HG03342 (cell line): ENCODE measurements at regions not wholly inside any gene's neighbourhood (a gene's known extent, or its start where the extent isn't known, plus 50 kb on each side); places are given as distances from the start of the nearest gene placed in this dataset.

Source experiments
- ATAC-seq: cut with Tn5 transposase; IDR thresholded peaks from one replicate; pipeline ENCODE4 v1.9.1; 2021; ENCODE audit warnings: mild to moderate bottlenecking, moderate library complexity; ENCODE audit not compliant: unreplicated experiment

DNA sequence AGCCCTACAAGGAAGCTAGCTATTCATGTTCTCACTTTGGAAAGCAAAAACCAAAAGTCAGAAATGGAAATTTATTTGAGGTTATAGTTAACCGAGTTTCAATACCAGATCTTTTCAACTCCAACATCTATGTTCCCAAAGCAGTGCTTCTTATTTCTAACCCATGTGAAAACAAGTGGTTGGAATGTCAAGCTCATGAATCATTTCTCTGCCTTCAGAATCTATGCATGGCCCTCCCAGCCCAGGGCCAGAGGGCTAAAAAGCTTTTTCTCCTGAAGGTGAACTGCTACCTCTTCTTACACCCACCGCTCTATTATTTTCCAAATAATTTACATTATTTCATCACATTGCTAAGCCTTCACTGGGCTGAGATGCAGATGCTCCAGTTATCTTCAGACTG is 158.4 kb downstream of the SP3 start:
- no peak for ATAC-seq

GRCh38 chr2:173808718-173809117 is 156.5 kb downstream of the SP3 start:
- no peak for ATAC-seq

DNA sequence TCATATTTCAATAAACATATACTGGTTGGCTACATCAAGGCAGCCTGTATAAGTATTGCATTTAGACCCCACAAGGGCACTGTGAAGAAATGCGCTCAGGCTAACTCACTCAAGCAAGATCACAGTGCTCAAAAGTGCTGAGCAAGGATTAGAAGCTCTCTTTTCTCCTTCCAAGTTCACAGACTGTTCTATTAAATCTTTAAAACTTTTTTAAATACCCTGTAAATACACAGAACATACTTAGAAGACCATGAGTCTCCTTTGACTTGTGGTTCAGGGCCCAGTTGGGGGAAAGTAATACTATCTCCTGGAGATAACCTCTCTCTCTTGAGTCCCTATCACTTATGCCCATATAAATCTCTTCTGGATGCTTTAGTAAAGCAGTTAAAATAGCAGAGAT is 152.9 kb downstream of the SP3 start:
- ATAC-seq: no peak

GRCh38 chr2:173814306-173814705 is 150.9 kb downstream of the SP3 start:
- ATAC-seq: no peak

DNA sequence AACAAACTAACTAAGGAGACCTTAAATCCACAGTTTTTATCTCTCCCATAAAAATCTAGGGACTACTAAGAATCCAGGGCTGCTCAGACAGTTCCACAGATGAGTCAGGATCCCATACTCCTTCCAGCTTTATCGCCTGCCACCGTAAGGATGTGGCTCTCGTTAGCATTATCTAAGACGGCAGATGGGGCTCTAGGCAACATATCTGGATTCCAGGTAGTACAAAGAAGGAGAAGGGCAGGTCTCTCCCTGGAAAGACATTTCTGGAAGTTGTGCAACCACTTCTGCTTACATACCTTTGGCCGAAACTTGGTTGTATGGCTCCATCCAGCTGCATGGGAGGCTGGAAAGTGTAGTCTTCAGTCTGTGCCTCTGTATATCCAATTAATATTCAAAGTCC is 149.4 kb downstream of the SP3 start:
- ATAC-seq: no peak

DNA sequence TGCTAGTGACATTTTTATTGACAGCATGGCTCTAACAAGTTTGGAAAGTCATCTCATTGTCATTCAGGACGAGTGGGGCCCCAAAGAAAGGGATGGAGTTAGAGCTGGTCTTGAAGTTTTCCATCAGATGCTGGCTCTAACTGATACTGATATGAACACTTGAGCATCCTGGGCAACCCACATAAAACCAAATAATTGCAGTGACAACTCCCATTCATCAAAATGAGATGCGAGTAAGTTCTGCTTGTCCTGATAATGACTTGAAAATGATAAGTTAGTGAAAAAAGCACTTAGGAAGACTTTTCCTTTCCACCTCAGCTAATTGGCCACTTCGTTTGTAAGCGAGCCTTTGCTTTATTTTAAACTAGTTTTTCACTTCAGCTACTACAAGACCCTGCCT is 147.6 kb downstream of the SP3 start:
- ATAC-seq: no peak

DNA sequence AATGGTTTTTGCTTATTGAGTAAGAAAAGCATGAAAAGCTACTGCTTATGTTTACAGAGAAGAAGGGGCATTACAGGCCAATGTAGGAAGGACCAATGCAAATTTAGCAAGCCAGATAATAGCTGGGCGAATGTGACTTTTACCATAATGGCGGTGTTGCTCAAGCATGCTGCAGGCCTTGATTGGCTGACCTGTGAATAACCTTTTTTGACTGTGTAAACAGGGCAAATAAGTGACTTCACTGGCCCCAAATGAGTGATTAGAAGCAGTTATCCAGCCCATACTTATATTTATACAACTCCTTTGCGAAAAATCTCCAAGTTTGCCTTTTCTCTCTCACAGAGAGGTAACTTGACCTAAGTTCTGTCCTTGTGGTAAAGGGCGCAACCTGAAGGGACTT is 146.9 kb downstream of the SP3 start:
- no peak for ATAC-seq

DNA sequence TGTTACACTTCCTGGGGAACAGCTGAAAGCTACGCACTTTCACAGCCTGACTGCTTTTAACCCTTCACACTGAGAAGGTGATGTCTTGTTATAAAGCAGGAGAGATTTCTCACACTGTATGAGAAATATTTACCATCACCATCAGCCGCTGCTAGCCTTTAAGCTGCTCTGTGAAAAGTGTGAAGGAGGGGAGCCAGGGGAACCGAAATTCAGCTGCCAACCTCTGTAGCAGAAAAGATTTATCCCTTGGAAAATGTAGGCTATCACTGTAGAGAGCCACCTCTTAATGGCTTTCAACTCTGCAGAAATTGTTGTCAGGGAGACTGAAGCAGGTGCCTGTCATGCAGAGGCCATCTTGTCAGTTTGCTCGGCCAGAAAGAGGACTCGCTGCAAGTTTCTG is 145.3 kb downstream of the SP3 start:
- no peak for ATAC-seq

DNA sequence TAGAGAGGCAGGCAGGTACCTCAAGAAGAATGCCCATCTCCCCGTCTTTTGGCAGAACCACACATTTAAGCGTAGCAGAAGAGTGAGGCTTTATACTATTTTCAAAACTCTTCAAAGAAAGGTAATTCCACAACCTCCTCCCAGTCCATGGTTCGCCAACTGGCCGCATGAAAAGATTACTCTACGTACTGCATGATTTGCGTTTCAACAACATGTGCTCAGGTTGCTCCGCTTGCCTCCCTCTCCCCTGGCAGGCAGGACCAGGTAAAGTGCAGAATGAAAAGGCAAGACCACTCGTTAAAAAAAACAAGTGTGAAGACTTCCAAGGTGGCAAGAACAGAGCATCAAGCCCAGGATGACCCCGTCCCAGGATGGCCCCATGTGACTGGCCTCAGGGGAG is 143.7 kb downstream of the SP3 start:
- no peak for ATAC-seq

DNA sequence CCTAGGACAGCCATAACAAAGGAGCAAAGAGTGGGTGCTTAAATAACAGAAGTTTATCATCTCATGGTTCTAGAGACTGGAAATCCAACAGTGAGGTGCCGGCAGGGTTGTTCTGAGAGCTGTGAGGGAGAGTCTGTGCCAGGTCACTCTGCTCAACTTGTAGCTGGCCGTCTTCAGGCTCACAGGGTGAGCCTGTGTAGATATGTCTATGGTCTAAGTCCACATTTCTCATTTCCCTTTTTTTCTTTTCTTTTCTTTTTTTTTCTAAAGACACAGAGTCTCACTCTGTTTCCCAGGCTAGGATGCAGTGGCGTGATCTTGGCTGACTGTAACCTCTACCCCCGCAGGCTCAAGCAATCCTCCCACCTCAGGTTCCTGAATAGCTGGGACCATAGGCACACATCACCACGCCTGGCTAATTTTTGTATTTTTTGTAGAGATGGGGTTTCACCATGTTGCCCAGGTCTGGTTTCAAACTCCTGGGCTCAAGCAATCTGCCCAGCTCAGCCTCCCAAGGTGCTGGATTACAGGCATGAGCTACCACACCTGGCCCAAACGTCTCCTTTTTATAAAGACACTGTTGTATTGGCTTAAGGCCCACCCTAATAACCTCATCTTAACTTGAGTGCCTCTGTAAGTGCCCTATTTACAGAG is 142.2 kb downstream of the SP3 start:
- ATAC-seq: no peak

- ATAC-seq: no peak
Observed at GRCh38 chr2:173823543-173823939, 141.6 kb downstream of the SP3 start.

DNA sequence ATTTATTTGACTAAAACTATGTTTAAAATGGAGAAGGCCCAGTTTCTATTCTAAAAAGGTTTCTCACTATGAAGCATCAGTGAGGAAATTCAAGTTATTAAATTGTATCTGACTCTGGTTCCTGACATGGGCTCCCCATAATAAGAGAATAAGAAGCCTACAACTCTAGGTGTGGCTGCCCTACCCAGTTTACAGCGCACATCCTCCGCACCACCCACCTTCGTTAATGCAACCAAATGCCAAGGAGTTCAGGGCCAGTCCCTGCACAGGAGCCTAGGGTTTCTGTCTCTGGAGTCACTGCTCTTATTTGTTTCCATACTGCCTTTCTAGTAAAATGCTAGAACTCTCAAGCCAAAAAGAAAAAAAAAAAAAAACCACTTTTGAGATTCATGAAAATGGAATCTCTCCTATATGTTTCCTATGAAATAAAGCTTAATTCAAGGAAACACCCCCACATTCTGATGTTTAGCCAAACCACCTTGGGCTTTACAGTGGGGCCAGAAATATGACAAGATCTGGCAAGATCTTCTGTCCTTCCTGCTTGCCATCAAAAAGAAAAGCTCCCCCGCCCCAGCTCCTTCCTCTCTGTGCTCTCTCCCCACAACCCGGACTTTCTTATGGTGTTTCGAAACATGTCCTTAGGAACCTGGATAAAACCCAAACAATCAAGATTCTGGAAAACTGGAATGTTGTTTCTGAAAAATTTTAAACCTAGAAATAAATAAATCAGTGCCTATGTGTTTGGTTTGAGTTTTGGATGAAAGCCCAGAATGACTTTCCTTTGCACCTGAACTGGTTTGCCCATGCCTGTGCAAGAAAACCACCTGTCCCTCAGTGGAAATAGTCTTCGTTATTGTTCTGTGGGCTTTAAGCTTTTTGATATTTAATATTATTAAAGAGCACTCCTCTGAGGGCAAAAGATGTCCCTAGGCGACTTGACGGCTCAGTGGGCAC is 136.7 kb downstream of the SP3 start:
- no peak for ATAC-seq

DNA sequence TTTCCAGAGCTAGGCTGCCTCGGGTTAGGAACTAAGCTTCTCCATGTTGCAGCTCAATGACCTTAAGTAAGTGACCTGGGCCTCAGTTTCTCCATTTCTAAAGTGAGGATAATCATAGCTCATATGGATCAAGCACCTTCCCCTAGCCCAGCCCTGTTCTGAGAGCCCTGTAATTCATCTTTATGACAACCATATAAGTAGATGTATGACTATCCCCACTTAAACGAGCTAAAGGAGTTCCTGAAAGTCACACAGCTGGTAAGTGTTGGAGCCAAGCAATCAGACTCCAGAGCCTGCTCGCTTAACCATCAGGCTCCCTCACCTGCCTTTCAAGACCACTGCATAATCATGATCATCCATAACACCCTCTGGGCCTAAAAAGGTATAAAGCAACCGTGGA is 135.4 kb downstream of the SP3 start:
- ATAC-seq: no peak

DNA sequence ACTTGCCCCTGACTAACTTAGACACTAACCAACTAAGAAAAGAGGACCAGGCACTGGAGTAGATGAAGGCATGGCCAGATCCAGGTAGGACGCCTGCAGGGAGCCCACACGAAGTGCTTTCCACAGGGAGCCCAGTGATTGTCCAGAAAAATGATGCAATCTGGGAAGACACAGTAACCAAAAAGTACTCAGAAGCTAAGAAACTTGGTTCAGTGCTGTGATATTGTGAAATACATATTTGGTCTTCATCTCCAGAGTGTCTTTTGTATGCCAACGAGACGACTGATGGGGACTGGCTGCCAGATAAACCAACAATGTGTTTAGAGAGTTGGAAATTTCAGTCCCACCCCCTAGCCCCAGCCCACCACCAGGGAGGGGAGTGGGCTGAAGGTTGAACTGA is 135.0 kb downstream of the SP3 start:
- no peak for ATAC-seq

GRCh38 chr2:173831312-173832229 is 133.6 kb downstream of the SP3 start:
- ATAC-seq: no peak

DNA sequence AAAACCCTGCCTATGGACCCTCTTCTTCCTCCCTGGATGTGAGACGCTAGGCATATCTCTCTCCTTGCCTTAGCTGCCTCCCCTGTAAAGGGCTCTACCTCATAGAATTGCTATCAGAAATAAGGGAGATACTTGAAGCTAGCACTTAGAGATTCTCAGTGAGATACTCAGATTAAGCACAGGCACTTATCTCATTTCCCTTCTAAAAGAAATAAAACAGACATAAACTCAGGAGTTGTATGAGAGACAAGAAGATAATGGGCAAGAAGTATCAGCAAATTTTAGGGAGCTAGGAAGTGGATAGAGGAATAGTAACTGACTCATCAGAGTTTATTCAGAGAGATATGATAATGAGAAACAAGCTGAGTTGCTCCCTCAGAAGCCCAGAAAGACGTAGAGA is 131.0 kb downstream of the SP3 start:
- ATAC-seq: no peak

DNA sequence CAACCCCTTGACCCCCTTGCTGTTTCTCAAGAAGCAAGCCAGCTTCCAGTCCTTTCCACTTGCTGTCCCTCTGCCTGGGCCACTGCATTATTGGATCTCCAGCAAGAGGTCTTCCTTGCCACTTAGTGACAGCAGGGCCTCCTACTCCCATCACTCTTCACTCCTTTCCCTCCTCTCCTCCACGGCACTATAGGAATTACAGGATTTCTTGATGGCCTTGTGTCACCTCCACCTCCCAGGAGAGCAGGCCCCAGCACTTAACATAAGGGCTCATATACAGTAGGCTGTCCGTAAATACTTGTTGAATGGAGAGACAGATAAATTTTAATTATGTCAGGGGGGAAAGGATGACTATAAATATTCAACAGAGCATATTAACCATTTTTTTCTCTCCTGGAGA is 129.4 kb downstream of the SP3 start:
- ATAC-seq: no peak

DNA sequence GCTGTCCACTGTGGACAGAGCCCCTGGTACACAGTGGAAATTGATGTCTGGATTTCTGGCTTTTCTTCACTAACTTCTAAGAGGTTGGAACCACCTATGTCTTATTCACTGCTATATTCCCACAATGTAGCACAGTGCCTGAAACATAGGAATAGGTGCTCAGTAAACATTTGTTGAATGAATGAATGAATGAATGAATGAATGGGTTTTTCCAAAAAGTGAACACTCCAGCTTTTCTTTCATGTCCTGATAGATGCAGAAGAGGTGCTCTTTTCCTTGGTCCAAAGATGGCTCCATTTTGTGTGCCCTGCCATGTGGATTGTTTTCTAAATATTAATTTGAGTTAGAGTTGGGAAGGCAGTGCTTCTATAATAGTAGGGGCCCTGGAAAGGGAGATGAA is 124.1 kb downstream of the SP3 start:
- ATAC-seq: no peak

DNA sequence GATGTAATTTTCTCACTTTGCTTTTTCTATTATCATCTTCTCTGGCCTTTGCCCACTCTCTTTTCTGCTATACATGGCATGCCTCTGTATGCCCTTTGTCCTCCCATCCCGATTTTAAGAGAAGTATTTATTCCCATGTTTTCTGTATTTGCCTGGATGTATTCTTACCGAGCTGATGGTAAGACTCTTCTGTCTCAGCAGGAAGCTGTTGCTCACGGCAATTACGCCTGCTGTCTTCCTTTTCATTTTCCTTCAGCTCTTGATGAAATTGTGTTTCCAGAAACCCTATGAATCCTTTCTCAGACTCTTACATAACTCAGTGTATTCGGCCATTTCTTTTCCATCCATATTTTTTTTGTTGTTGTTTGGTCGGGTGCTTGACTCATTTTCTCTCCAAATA is 121.6 kb downstream of the SP3 start:
- no peak for ATAC-seq

DNA sequence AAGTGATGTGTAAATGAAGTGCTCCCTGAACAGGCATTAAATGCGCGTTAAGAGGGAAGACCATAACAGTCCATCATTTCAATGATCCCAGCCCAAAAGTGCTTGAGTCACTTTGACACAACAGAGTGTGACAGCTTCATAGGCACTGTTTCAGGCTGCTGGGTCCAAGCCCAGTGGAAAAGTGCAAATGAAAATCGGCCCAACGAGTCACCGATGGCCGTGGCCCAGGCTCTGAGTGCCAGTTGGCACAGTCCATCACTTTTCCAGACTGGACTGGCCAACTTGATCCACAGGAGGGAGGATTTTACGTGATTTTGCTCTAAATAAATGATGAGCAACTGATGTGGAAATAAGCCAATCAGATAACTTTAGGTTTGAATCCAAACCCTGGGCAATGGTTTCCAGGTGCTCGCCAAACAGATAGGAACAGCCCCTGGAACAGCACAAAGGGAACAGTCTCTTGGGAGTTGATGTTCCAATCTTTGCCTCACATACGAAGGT is 114.0 kb downstream of the SP3 start:
- ATAC-seq: no peak

DNA sequence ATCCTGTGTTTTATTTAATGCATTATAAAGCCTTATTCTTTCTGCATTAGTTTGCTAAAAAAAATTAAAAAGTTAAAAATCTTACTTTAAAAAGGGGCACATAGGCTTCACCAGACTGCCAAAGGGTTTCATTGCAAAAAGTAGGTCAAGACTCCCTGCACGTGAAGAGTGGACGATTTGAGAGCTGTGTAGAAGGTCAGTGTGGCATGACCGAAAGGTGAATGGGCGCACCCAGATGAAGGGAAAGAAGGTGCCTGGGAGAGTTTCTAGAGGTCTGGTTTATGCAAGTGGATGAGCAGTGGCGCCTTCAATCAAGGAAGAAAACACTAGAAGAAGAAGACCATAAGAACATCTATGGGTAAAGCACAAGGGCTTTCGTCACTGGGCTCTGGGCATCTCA is 111.0 kb downstream of the SP3 start:
- no peak for ATAC-seq
